Gastroesophageal sphincter (tissue), 4 donors: ENCODE measurements at regions not wholly inside any gene's neighbourhood (a gene's known extent, or its start where the extent isn't known, plus 50 kb on each side); places are given as distances from the start of the nearest gene placed in this dataset.

Source experiments
- ATAC-seq: fragments of 150-250 bp; one replicate; pipeline ENCODE4 v1.9.1; 2016; ENCODE audit warnings: mild to moderate bottlenecking, moderate library complexity
- H3K27ac ChIP-seq, 4 donors: fragments of 200-600 bp; sonication (generic) in 3 of 4; 1 replicate in 3 of 4; 2 replicates in 1 of 4; pipeline ENCODE4 v1.5.1; 2016 to 2019
- H3K27me3 ChIP-seq: fragments of 200-600 bp; sonication (generic); one replicate; pipeline ENCODE4 v1.5.1; 2019
- H3K36me3 ChIP-seq, 2 donors: fragments of 200-600 bp; sonication (generic); one replicate each; pipeline ENCODE4 v1.5.1; 2019; ENCODE audit warnings: control low read depth in 1 of 2
- H3K4me1 ChIP-seq, 3 donors: fragments of 200-600 bp; sonication (generic); 1 replicate in 2 of 3; 2 replicates in 1 of 3; pipeline ENCODE4 v1.5.1; 2016 to 2019; ENCODE audit warnings: control low read depth in 2 of 3
- H3K4me3 ChIP-seq, 2 donors: fragments of 200-600 bp; sonication (generic); one replicate each; pipeline ENCODE4 v1.5.1; 2019; ENCODE audit warnings: mild to moderate bottlenecking in 1 of 2, moderate library complexity in 1 of 2
- H3K9me3 ChIP-seq, 3 donors: fragments of 200-600 bp; sonication (generic); one replicate each; pipeline ENCODE4 v1.5.1; 2017 to 2019; ENCODE audit warnings: control low read depth in 2 of 3
- CTCF ChIP-seq, 4 experiments: fragments of 200-600 bp in 2 of 4; fragments of 450-650 bp in 2 of 4; sonication (generic) in 1 of 4; IDR thresholded peaks; one replicate each; pipeline ENCODE4 v1.5.1; 2017 to 2019; ENCODE audit warnings: antibody characterized with exemption in 4 of 4, mild to moderate bottlenecking in 2 of 4, moderate library complexity in 2 of 4
- EP300 ChIP-seq: sonication (generic); formaldehyde crosslinking; IDR thresholded peaks from one replicate; pipeline ENCODE4 v1.6.1; 2017; ENCODE audit warnings: antibody characterized with exemption, mild to moderate bottlenecking
- POLR2A ChIP-seq, 2 donors: fragments of 450-650 bp; IDR thresholded peaks; one replicate each; pipeline ENCODE4 v1.6.1; 2017; ENCODE audit warnings: antibody characterized with exemption in 2 of 2, mild to moderate bottlenecking in 2 of 2, moderate library complexity in 1 of 2
- POLR2AphosphoS5 ChIP-seq: sonication (generic); formaldehyde crosslinking; IDR thresholded peaks from one replicate; pipeline ENCODE4 v1.6.1; 2017; ENCODE audit warnings: antibody characterized with exemption
- WGBS, 2 donors: methylation state at CpG; one replicate each; pipeline ENCODE4 v1.1.5; 2018; ENCODE audit warnings: low coverage in 1 of 2; 5-methylcytosine and 5-hydroxymethylcytosine counted together

GRCh38 chr17:13350466-13350865 is 251.3 kb downstream of the HS3ST3A1 start:
- no peak overlapping the region for H3K27ac ChIP-seq
- 87 to 89% methylated on average over 4 to 9 of the region's 9 CpGs for WGBS, 2 donors
- no peak overlapping the region for H3K4me3 ChIP-seq
- no peaks in the 10 kb centered on the region for H3K36me3 ChIP-seq
- H3K27me3 ChIP-seq, result no peaks in the 10 kb centered on the region
- H3K4me1 ChIP-seq, result no peaks in the 10 kb centered on the region
- TF ChIP-seq POLR2AphosphoS5 (no peak), POLR2A (IDR thresholded peaks at IDR 0.05) (no peak), EP300 (no peak), CTCF (IDR thresholded peaks at IDR 0.05) (no peak)
- no peaks in the 10 kb centered on the region for H3K9me3 ChIP-seq
- no peak for ATAC-seq

- Histone ChIP-seq H3K36me3 (no peaks in the 10 kb centered on the region), H3K9me3 (no peaks in the 10 kb centered on the region), H3K4me3 (no peak overlapping the region), H3K27ac (no peak overlapping the region), H3K27me3 (no peaks in the 10 kb centered on the region), H3K4me1 (no peaks in the 10 kb centered on the region)
- ATAC-seq, result no peak
- WGBS, 2 donors, result 70 to 100% methylated on average over 1 to 10 of the region's 10 CpGs
- TF ChIP-seq POLR2A (IDR thresholded peaks at IDR 0.05) (no peak), POLR2AphosphoS5 (no peak), EP300 (no peak), CTCF (IDR thresholded peaks at IDR 0.05) (no peak)
Observed at GRCh38 chr17:13346996-13347762, 254.6 kb downstream of the HS3ST3A1 start.

- Histone ChIP-seq H3K27ac (no peak overlapping the region), H3K9me3 (no peaks in the 10 kb centered on the region), H3K4me3 (no peak overlapping the region), H3K4me1 (no peaks in the 10 kb centered on the region), H3K27me3 (no peaks in the 10 kb centered on the region), H3K36me3 (no peaks in the 10 kb centered on the region)
- no peak for ATAC-seq
- TF ChIP-seq EP300 (no peak), POLR2A (IDR thresholded peaks at IDR 0.05) (no peak), POLR2AphosphoS5 (no peak), CTCF (IDR thresholded peaks at IDR 0.05) (no peak)
- WGBS, 2 donors, result 89 to 95% methylated on average over 5 of the region's 5 CpGs
Observed at GRCh38 chr17:13346592-13346991, 255.1 kb downstream of the HS3ST3A1 start.

- Histone ChIP-seq H3K36me3 (no peaks in the 10 kb centered on the region), H3K9me3 (no peaks in the 10 kb centered on the region), H3K27ac (no peak overlapping the region), H3K4me1 (no peaks in the 10 kb centered on the region), H3K27me3 (no peaks in the 10 kb centered on the region), H3K4me3 (no peak overlapping the region)
- TF ChIP-seq EP300, result no peak
- no peak for TF ChIP-seq CTCF (IDR thresholded peaks at IDR 0.05)
- no peak for TF ChIP-seq POLR2AphosphoS5
- no peak for TF ChIP-seq POLR2A (IDR thresholded peaks at IDR 0.05)
- no peak for ATAC-seq
- 54 to 79% methylated on average over 2 of the region's 2 CpGs for WGBS, 2 donors
Observed at GRCh38 chr17:13346081-13346533, 255.6 kb downstream of the HS3ST3A1 start.

GRCh38 chr17:13338421-13338820 is 263.3 kb downstream of the HS3ST3A1 start:
- no peaks in the 10 kb centered on the region for H3K36me3 ChIP-seq
- no peak overlapping the region for H3K27ac ChIP-seq
- TF ChIP-seq POLR2A (IDR thresholded peaks at IDR 0.05) (no peak), EP300 (no peak), POLR2AphosphoS5 (no peak), CTCF (IDR thresholded peaks at IDR 0.05) (no peak)
- H3K9me3 ChIP-seq, result no peaks in the 10 kb centered on the region
- peaks cover 0 to 10% (median 0%) of the 10 kb centered on the region in 3 donors for H3K4me1 ChIP-seq
- no peaks in the 10 kb centered on the region for H3K27me3 ChIP-seq
- ATAC-seq, result no peak
- 50 to 75% methylated on average over 1 of the region's 1 CpG for WGBS, 2 donors
- H3K4me3 ChIP-seq, result peak overlapping the region in 1 of 2 donors; percentile 23
